ENCODE measurements at regions not wholly inside any gene's neighbourhood (a gene's known extent, or its start where the extent isn't known, plus 50 kb on each side); places are given as distances from the start of the nearest gene placed in this dataset.
"Not testable (repeated sequence)": the region's sequence is repeated elsewhere in the genome, so short reads cannot be mapped to it uniquely, and the experiment has no call there.

DNA sequence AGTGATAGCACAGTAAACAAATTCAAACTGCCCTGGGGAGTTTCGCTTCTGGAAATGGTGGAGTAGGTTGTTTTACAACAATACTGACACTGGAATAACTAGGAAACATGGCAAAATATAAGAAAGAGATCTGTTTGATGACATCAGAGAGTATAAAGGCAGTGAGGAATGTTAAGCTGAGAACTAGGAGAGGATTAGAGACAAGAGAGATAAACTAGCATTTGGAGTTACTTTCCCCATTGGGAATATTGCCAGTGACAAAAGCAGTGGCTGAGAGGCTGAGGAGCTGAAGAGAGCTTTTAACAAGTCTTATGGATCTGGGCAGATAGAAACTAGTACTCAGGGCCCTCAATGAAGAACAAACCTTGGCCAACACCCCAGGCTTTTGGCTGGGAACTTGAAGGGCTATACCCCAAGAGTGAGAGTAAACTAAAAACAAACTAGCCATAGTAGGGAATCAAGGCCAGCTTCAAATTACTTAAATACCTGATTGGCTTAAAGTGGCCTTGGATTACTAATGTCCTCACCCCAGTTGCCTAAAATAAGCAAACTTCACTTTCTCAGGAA is 280.4 kb downstream of the KLF13 start:
- DNase-seq, result no peak

DNA sequence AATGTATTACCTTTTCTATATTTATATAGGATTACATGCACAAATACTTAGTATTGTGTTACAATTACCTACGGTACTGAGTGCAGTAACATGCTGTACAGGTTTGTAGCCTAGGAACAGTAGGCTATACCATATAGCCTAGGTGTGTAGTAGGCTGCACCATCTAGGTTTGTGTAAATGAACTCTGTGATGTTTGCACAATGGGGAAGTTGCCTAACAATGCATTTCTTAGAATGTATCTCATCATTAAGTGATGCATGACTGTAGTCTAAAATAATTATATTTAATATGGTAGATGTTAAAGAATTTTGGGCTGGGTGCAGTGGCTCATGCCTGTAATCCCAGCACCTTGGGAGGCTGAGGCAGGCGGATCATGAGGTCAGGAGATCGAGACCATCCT is 281.0 kb downstream of the KLF13 start:
- DNase-seq, result no peak

DNA sequence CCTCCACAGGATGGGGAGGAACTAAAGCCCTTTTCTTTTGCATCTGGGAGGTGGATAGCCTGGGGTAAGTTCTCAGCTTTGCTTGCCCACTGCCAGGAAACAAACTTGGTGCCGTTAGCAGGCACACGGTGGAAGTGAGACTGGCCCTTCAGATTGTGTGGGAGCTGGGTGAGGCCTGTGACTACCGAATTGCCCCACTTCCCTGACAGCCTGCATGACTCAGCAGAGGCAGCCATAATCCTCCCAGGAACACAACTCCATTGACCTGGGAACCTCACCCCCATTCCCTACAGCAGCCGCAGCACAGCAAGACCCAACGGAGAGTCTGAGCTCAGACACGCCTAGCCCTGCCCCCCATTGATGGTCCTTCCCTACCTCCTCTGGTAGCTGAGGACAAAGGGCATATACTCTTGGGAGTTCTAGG is 282.6 kb downstream of the KLF13 start:
- no peak for DNase-seq

DNA sequence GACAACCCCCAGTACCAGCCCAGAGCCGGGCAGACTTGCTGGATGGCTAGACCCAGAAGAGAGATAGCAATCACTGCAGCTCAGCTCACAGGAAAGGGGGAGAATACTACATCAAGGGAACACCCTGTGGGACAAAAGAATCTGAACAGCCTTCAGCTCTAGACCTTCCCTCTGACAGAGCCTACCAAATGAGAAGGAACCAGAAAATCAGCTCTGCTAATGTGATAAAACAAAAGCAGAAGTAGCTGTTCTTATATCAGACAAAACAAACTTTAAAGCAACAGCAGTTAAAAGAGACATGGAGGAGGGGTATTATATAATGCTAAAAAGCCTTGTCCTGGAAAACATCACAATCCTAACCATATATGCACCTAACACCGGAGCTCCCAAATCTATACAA is 283.3 kb downstream of the KLF13 start:
- no peak for DNase-seq

DNA sequence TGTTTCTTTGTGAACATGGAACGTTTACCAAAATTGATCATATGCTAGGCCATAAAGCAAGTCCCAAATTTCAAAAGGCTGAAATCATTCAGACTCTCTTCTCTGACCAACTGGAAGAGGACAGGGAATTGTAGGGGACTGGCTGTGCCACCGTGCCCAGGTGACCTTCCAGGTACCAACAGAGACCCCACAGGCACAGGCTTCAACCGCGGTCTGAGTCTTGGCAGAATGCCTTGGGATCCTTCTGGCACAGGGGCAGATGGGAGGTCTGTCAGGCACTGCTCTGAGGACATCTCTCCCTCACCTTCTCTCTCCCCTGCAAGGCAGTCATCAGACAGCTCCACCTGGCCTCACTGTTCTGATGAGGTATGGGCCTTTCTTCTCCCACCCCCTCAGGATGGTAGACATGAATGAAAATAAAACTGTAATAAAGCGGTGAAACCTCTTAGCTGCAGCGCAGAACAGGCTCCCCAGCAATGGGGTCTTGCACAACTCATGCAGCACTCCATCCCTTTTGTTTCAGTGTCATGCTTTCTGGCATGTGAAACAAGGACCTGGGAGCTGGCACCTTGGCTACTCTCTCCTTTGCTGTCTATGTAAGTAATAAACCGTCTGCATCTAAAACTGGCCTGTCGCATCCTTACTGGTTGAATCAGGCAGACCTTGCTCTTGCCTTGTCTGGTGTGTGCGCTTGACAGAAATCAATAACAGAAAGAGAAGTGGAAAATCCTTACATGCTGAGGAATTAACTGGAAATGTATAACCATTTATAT is 289.2 kb downstream of the KLF13 start:
- DNase-seq, result no peak

DNA sequence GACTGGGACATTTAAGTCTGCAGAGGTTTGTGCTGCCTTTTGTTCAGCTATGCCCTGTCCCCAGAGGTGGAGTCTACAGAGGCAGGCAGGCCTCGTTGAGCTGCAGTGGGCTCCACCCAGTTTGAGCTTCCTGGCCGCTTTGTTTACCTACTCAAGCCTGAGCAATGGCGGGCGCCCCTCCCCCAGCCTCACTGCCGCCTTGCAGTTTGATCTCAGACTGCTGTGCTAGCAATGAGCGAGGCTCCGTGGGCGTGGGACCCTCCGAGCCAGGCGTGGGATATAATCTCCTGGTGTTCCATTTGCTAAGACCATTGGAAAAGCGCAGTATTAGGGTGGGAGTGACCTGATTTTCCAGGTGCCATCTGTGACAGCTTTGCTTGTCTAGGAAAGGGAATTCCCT is 296.7 kb downstream of the KLF13 start:
- DNase-seq, result not testable (repeated sequence)

DNA sequence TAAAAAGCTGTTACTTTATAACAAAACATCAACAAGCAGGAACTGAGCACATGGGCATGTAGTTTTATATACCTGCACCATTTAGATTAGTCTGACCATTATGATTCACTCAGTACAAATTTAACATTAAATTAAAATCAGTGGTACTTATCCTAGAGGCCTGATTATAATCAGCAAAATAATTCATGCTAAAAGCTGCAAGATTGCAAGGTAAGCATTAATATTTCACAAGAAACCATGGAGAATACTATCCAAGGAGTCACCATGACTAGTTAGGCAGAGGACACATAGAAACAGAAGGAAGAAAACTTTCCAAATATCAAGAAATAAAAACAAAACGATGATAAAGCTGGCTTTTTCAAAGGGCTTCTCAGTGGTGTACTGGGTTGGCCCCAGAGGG is 297.5 kb downstream of the KLF13 start:
- DNase-seq, result not testable (repeated sequence)

DNA sequence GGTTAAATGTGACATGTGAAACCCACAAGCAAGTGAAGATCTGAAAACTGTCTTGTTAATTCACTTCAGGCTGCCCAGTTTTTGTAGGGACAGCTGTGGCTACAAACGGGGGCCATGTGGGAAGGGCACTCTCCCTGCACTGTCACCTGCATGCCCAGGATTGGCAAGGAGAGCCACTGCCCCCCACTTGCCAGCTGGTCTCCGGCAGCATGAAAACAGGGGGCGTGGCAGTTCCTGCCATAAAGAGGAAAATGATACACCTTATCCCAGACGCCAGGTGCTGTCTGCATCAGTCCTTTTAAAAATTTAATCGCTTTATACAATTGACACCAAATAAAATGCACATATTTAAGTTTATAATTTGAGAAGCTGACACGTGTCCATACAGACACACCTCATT is 309.1 kb downstream of the KLF13 start:
- DNase-seq, result peak; percentile 4

DNA sequence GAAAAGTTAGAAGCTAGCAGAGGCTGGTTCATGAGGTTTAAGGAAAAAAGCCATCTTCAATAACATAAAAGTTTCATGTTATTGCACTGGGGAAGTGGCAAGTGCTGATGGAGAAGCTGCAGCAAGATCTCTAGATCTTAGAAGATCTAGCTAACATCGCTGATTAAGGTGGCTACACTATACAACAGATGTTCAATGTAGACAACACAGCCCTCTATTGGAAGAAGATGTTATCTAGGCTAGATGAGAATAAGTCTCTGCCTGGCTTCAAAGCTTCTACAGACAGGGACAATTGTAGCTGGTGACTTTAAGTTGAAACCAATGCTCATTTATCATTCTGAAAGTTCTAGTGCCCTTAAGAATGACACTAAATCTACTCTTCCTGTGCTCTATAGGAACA is 310.3 kb downstream of the KLF13 start:
- DNase-seq, result not testable (repeated sequence)

DNA sequence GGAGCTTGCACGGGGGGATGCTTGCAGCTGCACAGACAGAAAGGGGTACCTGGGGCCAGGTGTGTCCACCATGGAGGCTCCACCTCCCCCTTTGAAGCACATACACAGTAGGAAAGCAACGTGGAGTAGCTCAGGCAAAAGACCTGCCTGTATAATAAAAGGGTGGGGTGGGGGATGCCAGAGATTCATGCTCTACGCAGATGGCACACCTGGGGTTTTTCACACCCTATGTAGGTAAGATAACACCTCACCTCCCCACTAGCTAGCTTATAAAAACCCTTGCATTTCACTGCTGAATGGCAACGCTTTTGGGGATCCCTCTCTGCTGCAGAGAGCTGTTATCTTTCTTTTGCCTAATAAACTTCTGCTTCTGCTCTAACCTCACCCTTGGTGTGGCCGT is 317.3 kb downstream of the KLF13 start:
- DNase-seq, result not testable (repeated sequence)

DNA sequence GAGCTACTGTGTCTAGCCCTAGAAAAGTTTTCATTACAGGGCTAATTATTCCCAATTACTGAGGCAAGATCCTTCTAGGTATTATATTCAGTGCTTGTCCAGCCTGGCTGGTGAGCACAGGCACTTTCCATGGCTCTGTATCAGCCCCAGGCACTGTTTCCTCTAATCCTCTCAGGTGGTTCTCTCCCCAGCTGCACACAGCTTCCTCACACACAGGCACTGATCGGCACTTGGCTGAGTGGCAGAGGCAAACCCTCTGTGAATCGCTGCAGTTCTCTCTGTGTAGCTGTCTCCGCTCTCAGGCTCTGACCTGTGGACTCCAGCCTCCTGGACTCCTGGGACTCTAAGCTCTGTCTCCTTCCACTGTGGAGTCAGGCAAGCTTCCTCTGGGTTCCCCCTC is 318.1 kb downstream of the KLF13 start:
- not testable (repeated sequence) for DNase-seq

DNA sequence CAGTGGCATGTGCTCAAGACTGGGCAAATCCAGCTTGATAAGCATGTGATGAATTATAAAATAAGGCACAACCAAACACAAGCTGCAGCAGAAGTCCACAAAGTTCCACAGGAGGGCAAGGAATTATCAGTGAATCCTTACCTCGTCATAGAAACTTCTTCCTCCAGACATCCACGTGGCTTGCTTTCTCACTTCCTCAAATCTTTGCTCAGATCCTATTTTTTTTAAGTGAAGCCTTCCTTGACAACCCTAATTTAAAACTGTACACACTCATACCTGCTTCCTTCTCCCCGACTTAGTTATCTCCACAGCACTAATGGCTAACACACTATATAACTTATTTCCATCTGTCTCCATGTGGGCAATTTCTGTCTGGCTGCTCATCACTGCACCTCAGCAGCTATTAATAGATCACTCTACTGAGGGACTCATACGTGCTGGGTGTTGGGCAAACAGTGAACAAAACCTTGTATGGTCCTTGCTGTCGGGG is 320.7 kb downstream of the KLF13 start:
- not testable (repeated sequence) for DNase-seq

DNA sequence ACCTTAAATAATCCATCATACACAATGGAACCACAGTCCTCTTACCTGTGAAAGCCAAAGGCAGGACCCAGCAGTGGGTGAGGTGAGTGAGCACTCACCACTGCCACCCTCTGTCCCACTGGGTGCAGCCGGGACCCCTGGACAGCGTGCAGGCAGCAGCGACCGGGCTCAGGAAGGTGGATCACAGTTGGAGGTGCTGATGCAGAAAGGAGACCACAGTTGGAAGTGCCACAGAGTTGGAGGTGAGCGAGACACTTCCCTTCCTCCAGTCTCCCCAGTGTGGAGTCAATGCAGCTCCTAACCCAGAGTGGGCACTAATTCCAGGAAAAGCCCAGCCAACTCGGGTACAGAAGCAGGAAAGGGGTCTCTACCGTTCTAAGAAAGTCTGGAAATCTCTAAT is 323.0 kb downstream of the KLF13 start:
- not testable (repeated sequence) for DNase-seq

DNA sequence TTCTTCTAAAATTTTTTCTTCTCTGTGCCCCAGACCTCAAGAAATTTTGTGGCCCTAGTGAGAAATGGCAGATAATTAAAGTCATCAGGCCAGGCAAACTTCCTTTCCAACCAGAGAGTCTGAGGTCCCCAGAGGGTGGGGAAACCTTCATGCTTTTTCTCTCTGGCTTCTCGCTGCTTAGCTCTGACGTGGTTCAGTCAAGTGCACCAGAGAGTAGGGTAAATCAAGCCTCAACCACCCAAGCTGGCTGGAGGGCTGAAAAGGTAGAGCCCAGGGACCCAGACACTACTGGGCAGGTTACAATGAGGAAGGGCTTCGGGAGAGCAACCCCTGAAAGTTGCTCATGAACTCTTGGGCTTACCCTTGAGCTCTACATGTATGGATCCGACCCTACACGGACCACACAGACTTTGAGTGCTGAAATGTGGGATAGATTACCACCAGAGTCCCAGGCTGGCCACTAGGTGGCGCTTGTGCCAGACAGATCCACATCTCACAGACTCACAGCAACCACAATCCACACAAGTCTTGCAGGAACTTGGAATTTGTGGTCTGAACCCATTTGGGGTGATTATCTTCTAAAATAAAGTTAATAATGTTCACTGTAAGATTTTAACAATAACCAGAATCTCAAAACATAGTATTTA is 323.5 kb downstream of the KLF13 start:
- DNase-seq, result not testable (repeated sequence)

DNA sequence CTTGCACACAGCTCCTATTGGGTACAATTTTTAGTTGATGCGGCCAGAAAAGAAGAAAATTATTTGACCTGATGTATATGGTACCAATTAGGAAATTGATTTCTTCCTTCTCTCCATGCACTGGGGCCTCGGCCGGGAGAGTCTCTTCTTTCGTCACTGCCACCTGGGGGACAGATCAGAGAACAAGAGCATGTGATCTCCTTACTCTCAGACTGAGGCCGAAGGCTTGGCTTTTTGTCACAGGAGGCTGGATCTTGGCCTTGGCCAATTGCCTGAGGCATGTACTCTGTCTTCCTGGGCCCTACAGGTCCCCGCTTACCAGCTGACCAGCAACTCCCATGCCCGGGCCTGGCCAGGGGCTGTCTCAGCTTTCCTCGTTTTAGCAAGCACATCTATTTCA is 330.3 kb downstream of the KLF13 start:
- DNase-seq, result not testable (repeated sequence)

DNA sequence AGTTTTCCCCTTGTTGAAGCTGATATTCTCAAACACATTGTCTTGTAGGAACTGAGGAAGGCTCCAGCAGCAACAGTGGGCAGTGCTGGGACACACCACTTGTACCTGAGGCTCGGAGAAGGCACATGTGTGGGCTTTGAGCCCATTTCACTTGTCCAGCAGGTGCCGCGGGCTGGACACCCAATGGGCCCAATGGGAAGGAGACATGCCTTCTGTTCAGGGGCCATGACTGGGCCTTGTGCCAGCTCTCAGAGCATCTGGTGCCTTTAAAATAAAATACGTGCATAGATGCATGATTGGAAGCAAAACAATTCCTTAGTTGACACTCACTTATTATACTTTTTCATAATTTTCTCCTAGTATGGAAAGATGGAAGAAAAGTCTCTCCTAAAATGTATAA is 334.2 kb downstream of the KLF13 start:
- DNase-seq, result no peak

DNA sequence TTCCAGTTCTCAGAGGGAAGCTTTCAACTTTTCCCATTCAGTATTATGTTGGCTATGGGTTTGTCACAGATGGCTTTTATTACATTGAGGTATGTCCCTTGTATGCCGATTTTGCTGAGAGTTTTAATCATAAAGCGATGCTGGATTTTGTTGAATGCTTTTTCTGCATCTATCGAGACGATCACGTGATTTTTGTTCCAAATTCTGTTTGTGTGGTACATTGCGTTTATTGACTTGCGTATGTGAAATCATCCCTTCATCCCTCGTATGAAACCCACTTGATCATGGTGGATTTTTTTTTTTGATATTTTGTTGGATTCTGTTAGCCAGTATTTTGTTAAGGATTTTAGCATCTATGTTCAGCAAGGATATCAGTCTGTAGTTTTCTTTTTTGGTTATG is 339.1 kb downstream of the KLF13 start:
- not testable (repeated sequence) for DNase-seq

DNA sequence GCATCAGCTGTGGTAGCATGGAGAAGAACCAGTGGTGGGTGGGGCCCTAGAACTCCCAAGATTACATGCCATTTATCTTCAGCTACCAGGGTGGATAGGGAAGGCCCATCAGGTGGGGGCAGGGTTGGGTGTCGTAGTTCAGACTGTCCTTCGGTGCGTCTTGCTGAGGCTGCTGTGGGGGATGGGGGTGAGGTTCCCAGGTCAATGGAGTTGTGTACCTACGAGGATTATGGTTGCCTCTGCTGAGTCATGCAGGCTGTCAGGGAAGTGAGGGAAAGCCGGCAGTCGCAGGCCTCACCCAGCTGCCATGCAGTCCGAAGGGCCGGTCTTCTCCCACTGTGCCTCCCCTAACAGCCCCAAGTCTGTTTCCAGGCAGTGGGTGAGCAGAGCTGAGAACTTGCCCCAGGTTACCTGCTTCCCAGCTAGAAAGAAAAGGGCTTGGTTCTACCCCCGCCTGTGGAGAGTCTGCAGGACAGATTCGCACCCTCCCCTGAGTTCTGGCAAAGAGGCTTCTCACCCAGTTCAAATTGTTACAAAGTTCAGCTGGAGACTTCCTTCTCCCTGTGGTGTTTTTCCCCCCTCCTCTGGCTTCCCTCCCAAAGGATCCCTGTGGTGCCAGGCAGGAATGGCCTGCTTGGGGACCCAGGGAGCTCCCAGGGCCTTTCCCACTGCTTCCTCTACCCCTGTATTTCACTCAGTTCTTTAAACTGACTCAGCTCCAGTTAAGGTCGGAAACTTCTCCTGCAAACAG is 342.7 kb downstream of the KLF13 start:
- not testable (repeated sequence) for DNase-seq

DNA sequence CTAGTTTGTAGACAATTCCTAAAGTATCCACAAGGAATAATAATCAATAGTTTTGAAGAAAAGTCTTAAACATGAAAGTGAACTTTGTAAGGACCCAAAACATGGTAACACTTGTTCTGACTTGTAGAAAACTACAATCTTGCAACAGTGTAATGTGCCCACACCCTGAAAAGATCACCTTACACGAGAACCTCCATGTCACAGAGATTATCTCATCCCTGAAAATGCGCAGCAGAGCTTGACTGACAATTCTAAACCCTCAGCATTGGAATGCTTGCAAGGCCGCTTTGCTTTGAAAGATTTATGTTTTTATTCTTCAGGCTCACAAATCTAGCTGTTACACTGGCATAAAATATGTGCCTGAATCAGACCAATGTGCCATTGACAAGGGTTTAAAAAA is 346.6 kb downstream of the KLF13 start:
- not testable (repeated sequence) for DNase-seq

DNA sequence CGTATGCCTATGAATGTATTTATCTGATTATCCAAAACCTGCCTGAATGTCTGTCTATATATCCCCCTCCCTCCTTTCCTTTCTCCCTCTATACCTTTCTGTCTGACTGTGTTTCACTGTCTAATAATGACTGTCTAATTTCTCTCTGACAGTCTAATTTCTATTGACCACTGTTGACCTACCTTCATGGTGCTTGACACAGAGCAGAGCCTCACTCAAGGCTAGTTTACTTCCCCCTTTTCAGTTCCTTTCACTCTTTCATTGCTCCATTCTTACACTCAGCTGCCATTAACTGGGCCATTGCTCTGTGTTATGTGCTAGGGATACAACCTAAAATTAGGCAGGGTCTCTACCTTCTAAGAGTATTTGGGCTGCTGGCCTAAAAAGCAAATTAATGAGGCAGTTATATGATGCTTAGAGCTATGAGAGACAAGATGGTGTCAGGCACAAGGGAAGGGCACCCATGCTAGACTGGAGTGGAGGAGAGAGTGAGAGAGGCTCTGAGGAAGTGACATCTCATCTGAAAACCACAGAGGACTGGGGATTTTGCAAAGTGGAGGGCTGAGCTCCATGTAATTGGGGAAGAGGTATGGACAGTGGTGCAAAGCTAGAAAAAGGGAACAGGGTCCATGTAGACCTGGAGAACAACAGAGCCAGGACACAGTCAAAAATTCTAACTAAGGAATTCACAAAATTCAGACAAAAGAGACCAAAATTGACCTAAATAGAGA is 348.6 kb upstream of the CHRNA7 start:
- DNase-seq, result not testable (repeated sequence)

DNA sequence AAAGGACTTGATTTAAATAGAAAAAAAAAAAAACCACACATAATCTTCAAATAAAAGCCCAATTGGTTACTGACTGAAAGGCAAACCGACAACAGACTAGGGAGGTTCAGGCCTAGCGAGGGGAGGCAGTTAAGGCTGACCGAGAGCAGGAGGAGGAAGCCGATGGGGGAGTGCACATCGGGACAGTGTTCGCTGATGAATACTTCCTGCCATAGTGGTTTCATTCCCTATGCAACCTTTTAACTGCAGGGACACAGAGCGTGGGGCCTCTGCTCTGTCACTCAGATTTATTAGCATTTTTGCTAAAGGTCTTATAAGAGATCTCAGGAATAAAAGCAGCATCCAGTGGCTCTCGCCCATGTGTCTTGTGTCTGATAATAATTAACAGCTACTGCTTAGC is 343.2 kb upstream of the CHRNA7 start:
- DNase-seq, result not testable (repeated sequence)

DNA sequence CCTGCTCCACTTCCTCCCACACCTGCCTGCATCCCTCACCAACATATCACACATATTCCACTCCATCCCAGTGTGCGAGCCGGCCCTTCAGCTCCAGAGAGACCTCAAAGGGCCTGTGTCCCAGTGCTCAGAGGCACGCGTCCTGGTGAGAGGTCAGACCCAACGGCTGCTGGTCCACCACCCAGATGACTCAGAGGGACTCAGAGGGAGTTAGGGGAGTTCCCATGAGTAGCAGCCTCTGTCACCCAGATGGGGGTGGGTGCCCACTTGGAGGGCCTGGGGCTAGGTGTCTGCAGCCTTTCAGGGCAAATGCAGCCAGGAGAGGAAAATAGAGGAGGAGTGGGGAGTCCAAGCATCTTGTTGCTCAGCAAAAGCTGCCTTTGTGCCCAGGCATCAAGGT is 333.8 kb upstream of the CHRNA7 start:
- DNase-seq, result not testable (repeated sequence)
